ENCODE measurements at regions not wholly inside any gene's neighbourhood (a gene's known extent, or its start where the extent isn't known, plus 50 kb on each side); places are given as distances from the start of the nearest gene placed in this dataset.

DNA sequence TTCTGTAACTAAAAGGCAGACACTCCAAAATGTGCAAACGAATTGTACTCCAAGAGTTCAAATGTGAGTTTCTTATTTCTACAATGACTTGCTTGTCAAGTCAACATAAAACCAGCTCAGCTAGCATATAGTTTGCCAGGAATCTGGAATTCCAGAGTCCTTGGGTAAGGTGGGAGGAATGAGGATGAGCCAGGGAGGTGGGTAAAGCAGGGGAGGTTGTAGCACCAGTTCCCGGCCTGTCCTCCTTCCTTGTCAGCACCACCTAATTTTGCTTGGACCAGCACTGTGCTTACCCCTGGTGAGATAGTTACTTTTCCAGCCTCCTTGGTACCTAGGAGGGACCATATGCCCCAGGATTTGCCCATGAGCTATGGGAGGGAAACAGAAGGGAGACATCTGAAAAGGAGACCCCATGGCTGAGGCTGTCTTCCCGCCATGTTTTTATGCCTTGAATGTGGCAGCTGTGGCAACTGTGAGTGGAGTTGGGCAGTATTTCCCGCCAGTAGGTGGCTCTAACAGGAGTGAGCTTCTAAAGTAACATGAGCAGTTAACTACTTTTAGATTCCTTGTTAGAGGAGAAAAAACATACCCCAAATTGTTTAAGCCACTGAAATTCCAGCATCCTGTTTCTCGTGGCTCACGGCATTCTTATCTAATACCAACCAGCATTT, 302.5 kb downstream of the TENT4A start:
- no peak for DNase-seq (ENCODE audit: low read depth)

DNA sequence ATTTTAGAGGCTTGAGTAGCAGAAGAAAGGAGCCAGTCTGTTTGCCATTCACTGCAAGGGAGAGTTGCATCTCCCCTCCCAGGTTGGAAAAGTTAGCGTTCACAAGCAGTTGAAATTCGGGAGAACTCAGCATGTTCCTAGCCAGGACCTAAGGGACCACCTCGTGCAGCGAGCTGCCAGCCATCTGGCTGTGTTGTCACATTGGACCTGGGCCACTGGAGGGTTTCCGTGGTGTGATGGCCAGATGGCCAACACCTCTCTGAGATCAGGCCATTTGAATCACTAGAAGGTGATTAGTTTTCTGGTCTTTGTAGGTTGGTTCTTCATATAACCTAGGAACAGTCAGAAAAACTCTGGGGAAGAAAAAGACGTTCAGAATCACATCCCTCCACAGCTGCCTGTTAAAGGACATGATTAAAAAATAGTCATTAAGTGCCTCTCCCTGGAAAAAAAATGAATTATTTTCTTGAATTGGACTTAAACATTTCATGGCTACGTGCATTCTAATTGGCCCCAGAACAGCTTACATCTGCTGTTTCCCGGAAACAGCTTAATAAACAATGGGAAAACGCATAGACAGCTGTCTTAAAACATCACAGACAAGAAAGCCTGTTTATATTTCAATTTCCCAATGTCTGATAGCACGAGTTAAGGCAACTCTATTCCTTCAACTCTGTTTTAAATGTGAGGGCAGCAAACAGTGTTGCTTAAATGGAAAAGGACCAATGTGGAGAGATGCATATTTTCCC, 303.9 kb downstream of the TENT4A start:
- DNase-seq (ENCODE audit: low read depth): no peak

DNA sequence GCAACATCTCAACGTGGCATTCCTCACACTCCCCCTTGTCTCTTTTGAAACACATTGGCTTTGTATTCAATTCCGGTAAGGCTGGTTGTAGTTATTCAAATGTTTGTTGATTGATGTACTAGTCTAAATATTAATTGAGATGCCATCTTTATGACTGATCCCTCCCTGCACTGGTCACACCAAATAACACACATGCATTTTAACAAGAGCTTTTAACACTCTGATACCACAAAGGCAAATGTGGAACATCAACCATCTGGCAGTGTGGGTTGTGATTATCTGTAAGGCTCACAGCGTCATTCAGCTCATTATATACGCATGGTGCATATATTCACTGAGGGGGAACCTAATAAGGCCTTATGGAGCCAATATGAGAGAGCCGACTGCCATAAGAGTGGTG, 305.0 kb downstream of the TENT4A start:
- DNase-seq (ENCODE audit: low read depth): no peak

DNA sequence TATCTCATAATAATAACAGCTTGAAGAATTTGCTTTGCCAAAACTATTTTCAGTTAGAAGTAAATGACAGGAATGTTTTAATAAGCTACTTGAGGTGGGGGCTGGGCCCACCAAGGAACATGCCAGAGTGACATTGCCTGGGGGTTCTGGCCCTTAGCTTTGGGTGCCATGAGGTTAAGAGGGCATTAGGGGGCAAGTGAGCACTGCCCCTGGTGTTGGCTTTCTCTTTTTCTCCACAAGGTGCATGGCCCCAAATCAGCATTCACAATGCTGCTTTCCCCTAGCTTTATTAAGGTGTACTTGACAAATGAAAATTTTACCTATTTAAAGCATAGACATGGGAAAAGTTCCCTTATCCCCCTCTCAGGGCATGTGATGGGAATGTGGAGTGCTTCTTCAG, 305.4 kb downstream of the TENT4A start:
- no peak for DNase-seq (ENCODE audit: low read depth)

DNA sequence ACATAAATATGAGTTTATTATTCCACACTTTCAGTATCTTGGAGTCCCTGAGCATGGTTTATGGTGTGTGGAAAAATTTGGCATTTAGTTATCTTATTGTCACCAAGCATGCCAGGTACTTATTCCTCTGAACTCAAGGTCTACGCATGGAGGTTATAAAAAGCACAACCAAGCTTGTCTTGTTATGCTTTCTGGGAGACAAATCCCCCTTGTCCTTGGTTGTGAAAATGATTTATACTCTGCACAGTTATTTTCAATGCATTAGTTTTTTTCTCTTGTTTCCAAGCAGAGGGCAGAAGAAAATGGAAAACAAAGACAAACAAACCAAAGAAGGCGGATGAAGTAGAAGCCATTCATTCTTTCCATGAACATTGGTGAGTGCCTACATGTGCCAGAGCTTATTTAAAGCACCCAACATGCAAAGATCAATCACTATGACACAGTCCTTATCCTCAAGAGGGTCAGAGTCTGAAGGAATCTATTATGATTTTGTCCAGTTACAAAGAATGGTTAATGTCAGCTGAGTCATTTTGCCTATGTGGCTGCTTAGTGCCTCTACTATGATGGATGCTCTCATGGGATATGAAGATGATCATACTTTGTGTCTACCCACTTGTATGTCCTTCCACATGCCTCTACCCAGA, 323.1 kb downstream of the TENT4A start:
- DNase-seq (ENCODE audit: low read depth): no peak

DNA sequence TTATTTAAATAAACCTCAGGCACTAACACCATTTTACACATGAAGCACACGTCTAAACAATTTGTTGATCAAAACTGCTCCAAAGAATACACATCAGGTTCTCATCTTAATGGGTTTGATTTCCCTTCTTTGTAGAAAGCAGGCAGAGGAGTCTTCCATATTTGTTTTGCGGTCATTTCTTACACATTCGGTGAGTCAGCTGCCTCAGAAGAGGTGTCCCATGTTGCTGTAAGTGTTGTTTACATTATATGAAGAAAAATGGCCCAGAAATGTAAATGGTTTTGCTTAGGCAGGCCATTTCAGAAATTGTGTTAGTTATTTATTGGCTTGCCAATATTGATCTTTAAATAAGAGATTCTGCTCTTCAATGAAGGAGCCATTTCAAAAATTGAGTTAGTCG, 325.8 kb downstream of the TENT4A start:
- peak; percentile 3 for DNase-seq (ENCODE audit: low read depth)

DNA sequence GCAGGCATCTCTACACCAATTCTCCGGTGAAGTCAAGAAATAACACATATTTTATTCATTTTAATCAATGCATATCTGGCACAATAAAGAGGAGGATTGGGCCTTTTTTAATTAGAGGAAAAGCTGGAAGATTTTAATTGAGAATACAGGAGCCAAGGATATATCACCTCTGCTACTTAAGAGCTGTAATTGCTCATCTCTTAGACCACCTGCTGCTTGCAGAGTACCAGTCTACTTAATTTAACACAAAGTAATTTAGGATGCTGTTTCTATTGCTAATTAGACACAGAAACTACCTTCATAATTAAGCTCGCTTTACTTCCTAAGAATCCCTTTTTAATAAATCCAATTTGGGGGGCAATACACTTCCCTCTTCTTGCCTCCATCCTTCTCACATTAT, 326.9 kb downstream of the TENT4A start:
- DNase-seq (ENCODE audit: low read depth): no peak

DNA sequence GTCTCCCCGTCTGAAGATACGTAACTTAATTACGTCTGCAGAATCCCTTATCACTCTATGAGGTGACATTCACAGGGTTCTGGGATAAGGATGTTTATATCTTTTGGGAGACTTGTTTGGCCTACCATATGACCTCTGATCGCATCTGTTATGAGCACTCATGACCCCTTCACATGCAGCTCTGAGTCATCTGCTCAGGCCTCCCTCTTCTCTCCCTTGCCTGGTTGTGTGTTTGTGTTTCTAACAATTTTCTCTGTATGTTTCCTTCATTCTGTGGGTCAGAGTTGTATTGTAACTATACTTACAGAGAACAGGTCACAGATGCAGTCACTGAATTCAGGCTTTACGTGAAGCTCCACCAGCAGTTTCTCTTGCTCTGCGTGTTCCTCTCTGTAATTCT, 330.6 kb downstream of the TENT4A start:
- no peak for DNase-seq (ENCODE audit: low read depth)

DNA sequence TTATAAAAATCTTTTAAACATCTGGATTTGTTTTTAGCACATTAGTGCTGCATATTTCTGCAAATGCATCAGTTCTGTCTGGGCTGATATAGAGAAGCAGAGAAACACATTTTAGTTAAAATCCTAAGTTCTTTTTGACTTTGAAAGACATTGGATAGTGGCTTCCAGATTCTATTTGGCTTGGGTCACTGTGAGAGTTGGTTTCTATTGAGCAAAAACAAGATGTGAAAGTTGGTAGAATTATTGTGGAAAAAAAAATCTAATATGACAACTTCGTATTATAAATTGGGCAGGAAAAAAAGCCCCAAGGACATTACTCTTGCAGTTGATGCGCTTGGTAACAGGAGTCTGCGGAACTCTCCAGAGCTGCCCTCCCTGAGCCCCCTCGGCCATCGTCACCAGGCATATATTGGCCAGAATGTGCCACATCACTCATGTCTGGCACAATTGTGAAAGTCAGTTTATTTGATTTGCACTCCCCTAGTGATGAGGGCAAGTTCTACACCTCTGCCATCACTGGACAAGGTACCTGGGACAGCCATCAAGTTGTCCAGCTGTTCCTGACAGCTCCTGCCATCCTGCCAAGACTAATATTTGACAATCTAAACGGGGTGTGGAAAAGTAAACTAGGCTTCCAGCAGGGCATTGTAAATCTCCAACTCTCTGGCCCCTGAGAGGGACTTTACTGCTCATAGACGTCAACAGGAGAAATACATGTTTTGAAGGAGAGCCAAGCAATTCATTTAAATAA, 334.5 kb downstream of the TENT4A start:
- DNase-seq (ENCODE audit: low read depth): no peak

DNA sequence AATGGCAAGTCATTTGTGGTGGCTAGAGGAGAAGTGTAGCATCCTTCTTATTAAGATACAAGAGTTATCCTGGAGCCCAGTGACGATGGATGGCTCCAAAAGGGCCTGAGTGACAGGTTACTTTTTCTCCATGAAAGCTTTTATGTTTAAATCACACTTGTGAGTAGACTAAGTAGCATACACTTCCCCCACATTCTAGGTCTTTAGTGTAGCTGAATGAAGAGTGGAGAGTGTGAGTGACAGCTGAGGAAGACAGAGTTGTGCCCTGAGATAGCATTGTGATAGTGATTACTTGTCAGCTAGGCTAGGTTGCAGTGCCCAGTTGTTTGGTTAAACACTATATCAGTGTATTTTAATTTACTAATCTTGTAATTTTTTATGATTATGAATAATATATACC, 337.8 kb downstream of the TENT4A start:
- DNase-seq (ENCODE audit: low read depth): no peak

DNA sequence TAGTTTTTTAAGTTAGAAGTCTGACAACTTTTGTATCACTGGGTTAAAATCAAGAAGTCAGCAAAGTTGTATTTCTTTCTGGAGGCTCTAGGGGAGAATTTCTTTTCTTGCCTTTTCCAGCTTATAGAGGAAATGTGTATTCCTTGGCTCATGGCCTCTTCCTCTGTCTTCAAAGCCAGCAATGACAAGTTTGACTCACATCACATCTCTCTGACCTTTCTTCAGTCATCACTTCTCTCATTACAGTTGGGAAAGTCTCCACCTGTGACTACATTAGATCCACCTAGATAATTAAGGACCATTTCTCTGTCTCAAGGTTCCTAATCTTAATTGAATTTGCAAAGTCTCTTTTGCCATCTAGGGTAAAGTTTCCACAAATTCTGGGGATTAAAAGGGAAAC, 339.9 kb downstream of the TENT4A start:
- DNase-seq (ENCODE audit: low read depth): no peak

DNA sequence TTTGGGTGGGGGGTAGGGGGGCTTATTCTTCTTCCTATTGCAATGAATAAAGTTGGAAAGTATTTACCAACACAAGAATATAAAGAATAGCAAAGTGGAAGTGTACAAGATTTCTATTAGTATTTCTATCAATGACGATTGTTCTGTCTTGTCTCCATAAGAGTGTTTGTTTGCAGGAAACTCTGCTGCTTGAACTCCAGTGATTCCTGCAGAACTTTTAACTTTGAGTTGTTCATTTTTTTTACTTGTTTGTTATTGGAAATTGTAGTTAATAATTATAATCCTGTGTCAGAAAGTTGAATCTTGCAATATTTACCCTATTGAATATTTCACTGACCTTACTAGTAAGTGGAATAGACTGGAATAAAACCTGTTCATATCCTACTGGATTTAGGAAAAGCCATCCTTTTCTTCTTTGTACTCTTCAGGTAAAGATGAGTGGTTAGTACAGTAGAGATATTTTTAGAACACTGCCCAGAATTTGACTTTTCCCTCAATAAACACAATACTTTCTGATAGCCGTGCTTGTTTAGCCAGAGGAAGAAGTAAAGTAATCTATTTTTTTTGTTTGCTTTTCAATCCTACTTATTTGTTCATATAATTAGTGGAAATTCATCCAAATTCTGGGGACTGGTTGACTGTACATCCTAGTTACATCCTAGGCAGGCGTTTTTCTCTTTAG, 340.4 kb downstream of the TENT4A start:
- no peak for DNase-seq (ENCODE audit: low read depth)

DNA sequence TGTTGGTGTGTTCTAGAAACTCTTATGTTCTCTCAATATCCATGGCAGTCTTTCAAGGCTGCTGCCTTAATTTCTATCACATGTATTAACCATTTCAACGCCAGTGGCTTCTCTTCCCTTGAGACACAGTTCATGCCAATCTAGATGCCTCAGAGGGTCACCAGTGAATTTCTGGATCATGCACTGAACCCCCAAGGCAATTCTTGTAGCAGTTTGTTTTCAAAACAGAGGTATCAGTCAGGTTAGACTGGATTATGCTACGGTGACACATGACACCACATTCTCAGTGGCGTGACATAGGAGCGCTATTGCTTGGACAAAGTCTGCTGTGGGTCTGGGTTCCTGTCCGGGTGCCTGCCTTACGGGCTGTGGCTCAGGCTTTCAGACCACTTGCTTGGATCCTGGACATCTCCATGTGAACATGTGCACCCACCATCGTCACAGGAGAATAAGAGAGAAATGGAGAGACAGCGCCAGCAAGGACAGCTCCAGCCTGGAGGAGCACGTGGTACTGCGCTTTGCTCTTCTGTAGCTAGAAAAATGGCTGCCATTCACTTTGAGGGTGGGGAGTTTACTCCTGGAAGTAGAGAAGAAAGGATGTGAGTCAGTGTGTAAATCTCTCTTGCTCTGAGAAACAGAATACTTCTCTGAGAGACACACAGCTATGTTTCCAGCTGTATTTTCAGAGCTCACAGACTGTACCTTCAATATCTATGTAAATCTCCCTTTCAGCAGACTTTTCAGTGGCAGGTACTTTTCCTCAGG, 329.3 kb upstream of the ADCY2 start:
- no peak for DNase-seq (ENCODE audit: low read depth)

DNA sequence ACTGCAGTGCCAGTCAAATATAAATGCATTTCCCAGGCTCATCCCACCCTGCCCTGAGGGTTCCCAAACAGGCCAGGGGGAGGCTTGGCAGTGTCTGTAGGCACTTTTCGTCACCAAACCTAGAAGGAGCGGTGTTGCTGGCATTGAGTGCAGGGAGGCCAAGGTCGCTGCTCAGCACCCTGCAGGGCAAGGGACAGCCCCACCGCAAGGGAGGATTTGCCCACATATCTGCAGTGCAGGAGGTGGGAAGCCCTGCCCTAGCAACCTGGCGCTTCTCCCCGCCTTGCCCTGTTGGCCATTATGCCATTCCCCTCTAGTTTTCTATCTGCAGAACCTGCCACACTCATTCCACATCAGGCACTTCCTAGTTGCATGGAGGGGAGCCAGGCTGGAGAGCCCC, 327.8 kb upstream of the ADCY2 start:
- no peak for DNase-seq (ENCODE audit: low read depth)

DNA sequence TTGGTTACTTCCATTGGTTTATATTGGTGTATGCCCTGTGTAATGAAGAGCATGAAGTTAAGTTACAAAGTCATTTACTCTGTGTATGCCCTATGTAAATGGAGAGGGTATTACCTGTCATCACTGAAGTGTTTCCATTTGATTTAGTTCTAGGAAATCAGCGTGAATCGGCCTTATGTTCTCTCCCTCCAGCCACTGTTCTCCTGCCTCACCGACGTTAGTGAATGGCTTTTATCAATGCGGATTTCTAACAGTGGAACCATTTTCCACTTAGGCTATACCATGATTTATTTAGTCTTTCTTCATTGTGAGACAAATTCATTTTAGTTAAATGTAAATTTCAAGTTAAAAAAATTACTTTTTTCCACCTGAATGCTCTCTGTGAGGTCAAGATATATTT, 327.0 kb upstream of the ADCY2 start:
- DNase-seq (ENCODE audit: low read depth): no peak

DNA sequence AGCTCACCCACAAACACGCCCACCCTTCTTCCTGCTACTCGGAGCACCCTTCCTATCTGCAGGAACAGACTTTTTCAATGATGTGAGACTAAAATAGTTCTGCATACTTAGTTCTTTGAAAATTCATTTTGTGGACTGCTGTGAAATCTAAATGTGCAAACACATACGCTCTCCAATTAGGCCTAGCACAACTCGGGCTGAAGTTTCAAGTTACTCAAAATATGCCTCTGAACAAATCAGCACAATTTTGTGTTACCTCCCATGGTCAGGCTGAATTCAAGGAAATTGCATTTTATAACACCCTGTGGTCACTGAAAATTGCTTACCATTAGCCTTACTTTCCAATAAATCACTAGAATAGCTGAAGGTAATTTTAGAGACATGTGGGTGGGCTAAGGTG, 323.8 kb upstream of the ADCY2 start:
- DNase-seq (ENCODE audit: low read depth): no peak

DNA sequence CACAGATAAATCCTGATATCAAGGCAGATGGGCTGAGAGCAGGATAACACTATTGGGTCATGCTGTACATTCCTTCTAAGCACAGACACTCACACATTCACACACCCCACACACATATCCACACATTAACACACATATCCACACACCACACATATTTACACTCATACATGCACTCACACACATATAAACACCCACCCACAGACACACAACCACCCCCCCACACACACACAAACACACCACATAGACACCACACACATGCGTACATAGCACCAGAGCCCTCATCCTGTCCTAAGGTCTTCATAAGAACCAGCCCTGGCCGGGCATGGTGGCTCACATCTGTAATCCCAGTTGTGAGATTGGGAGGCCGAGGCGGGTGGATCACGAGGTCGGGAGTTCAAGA, 322.3 kb upstream of the ADCY2 start:
- DNase-seq (ENCODE audit: low read depth): no peak

DNA sequence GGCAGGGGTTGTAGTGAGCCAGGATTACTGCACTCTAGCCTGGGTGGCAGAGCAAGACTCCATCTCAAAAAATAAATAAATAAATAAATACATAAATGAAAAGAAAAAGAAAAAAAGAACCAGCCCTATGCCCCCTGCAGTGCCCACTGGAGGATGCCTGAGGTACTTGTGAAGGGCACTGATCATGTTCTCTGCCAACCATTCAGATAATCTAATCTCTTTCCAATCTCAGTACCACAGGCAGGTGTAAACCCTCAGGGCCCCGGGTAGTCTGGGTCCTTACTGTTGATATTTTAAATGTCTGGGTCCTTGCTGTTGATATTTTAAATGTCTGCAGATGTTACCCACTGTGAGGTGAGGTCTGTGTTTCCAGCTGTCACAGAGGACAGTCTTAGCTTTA, 321.8 kb upstream of the ADCY2 start:
- no peak for DNase-seq (ENCODE audit: low read depth)

DNA sequence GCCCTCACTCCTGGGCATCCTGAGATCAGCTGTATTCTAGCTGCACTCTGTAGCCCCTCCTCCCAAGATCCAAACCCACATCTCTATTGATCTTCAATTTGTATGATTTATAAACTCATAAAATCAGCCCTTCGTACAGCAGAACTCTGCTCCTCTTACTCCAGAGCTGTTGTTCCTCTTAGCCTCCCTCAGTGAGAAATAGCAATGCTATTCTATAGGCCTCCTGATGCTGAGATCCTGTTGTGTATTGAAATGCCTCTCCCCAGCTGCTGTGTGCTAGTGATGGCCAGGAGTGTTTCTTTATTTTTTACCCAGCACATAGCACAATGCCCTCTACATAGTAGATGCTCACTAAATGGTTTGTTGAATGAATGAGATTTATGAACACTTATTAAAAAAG, 320.5 kb upstream of the ADCY2 start:
- no peak for DNase-seq (ENCODE audit: low read depth)

DNA sequence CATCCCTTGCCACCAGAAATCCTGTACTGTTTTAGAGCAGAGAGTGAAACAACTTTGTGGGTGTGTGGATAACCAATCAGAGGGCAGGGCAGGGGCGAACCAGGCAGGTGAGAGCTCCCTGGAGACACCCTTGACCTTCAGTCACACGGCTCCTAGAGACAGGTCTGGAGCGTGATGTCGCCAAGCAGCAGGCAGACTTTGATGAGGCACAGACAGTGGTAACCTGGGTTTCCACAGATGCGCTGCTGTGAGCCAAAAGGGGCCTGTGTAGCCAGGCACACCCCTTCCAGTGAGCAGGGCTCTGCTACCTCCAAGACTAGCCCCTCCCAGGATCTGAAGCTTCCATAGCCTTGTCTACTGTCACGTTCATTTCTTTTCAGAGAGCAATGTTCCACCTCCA, 317.8 kb upstream of the ADCY2 start:
- DNase-seq (ENCODE audit: low read depth): no peak

DNA sequence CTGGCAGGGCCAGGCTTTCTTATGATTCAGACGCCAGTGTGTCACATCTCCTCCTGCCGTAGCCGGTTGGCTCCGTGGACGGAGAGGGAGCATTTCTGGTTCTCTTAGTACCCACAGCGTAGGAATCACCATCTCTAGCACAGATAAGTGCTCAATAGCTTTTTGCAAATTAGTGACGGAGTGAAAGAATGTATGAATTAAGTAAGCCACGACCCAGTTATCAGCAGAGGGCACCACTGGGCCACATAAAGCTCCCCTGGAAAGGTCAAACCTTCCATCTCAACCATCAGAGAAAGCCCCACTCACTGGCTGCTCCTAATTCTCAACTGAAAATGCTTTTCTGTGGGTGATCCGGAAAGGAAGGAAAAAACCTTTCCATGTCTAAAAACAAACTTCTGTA, 317.0 kb upstream of the ADCY2 start:
- DNase-seq (ENCODE audit: low read depth): no peak
